HepG2 (cell line): ENCODE measurements at regions not wholly inside any gene's neighbourhood (a gene's known extent, or its start where the extent isn't known, plus 50 kb on each side); places are given as distances from the start of the nearest gene placed in this dataset.

ENCODE experiments used
- ATAC-seq: fragments of 200-7000 bp; cut with Tn5 transposase; 3 replicates; pipeline ENCODE4 v1.9.1; 2020; ENCODE audit warnings: mild to moderate bottlenecking, moderate library complexity
- BruUV-seq: library from RNA; stranded (reverse); fragments of 400-500 nt; replicated peaks from 2 replicates; lab custom pipeline; 2021; lab: Mats Ljungman, UMichigan
- CTCF ChIA-PET: fragments of 300-600 bp; formaldehyde crosslinking; extraction: SDS; loops from one replicate; lab custom pipeline; 2021; ENCODE audit warnings: low total read pairs, inconsistent platforms, low intra/inter-chr PET ratio; lab: Yijun Ruan, JAX
- POLR2A ChIA-PET: fragments of 350-600 bp; sonication (Branson Sonifier 250); formaldehyde crosslinking; loops from one replicate; lab custom pipeline; 2020; ENCODE audit warnings: antibody characterized with exemption, inconsistent platforms; lab: Yijun Ruan, JAX
- DNase-seq: peaks from one replicate; pipeline ENCODE4 v3.0.0-alpha.2; 2015; ENCODE audit warnings: low spot score
- FAIRE-seq: peaks from 3 replicates; lab custom pipeline; 2011; peaks lifted over from hg19 to GRCh38; lab: Jason Lieb, UNC
- H2AFZ ChIP-seq: one replicate; pipeline ENCODE4 v1.6.1; 2011; ENCODE audit warnings: low read length, inconsistent platforms
- H3K27ac ChIP-seq: fragments of 300-600 bp; 3 replicates; pipeline ENCODE4 v1.8.0; 2011; ENCODE audit warnings: mixed run types, mild to moderate bottlenecking, mixed read lengths, low read length, inconsistent platforms; ENCODE audit not compliant: insufficient read depth; ENCODE audit errors: extremely low read length
- H3K27me3 ChIP-seq, 2 experiments: fragments of 200-600 bp in 1 of 2; 2 replicates in 1 of 2; 3 replicates in 1 of 2; pipeline versions ENCODE4 v1.6.0 to v1.8.0; 2011; ENCODE audit warnings: low read length in 2 of 2, mild to moderate bottlenecking in 2 of 2, moderate library complexity in 2 of 2, inconsistent platforms in 1 of 2; ENCODE audit not compliant: insufficient read depth in 2 of 2, control insufficient read depth in 1 of 2
- H3K36me3 ChIP-seq, 2 experiments: fragments of 200-600 bp in 1 of 2; replicated peaks in 1 of 2; 2 replicates in 1 of 2; 3 replicates in 1 of 2; pipeline versions ENCODE4 v1.5.1 to v1.8.0; 2011; ENCODE audit warnings: low read length in 2 of 2, inconsistent platforms in 1 of 2; ENCODE audit not compliant: insufficient read depth in 2 of 2, control insufficient read depth in 1 of 2
- H3K4me1 ChIP-seq: 2 replicates; pipeline ENCODE4 v1.5.1; 2012; ENCODE audit warnings: low read length, inconsistent platforms; ENCODE audit not compliant: insufficient read depth
- H3K4me2 ChIP-seq: 2 replicates; pipeline ENCODE4 v1.6.0; 2011; ENCODE audit warnings: low read depth, low read length, inconsistent platforms
- H3K4me3 ChIP-seq, 3 experiments: fragments of 200-600 bp in 1 of 3; sonication (generic), shearing (Covaris generic) in 1 of 3; replicated peaks in 1 of 3; 2 replicates each; pipeline ENCODE4 v1.5.1; 2011 to 2016; ENCODE audit warnings: low read length in 3 of 3, inconsistent platforms in 2 of 3, low read depth in 2 of 3, mild to moderate bottlenecking in 2 of 3, control low read depth in 1 of 3, mixed read lengths in 1 of 3; ENCODE audit not compliant: insufficient read depth in 1 of 3
- H3K79me2 ChIP-seq: one replicate; pipeline ENCODE4 v1.6.1; 2011; ENCODE audit warnings: low read length, inconsistent platforms; ENCODE audit not compliant: insufficient read depth
- H3K9ac ChIP-seq: 2 replicates; pipeline ENCODE4 v1.6.0; 2011; ENCODE audit warnings: mild to moderate bottlenecking, low read depth, low read length, inconsistent platforms; ENCODE audit not compliant: insufficient read depth
- H3K9me3 ChIP-seq: 2 replicates; pipeline ENCODE4 v1.5.1; 2012; ENCODE audit warnings: mild to moderate bottlenecking, low read length
- H4K20me1 ChIP-seq: 2 replicates; pipeline ENCODE4 v1.6.0; 2011; ENCODE audit warnings: inconsistent platforms, mild to moderate bottlenecking, low read length, moderate library complexity; ENCODE audit not compliant: insufficient read depth
- ATM ChIP-seq: fragments of 450-650 bp; IDR thresholded peaks from 2 replicates; pipeline ENCODE4 v1.7.1; 2017; ENCODE audit warnings: mild to moderate bottlenecking, borderline replicate concordance
- HNRNPLL ChIP-seq: fragments of 200-400 bp; formaldehyde crosslinking; IDR thresholded peaks from 2 replicates; pipeline ENCODE4 v1.6.1; 2017; ENCODE audit warnings: mild to moderate bottlenecking, low read depth, low read length; ENCODE audit not compliant: poor library complexity, severe bottlenecking
- ZFP36 ChIP-seq: fragments of 150-350 bp; IDR thresholded peaks from 2 replicates; pipeline ENCODE4 v1.6.1; 2018; ENCODE audit warnings: borderline replicate concordance, low read length, low read depth; ENCODE audit not compliant: partially characterized antibody
- ZNF607 ChIP-seq: sonication (generic); formaldehyde crosslinking; IDR thresholded peaks from 2 replicates; pipeline ENCODE4 v1.5.1; 2020; ENCODE audit warnings: missing genetic modification reagents, mild to moderate bottlenecking, borderline replicate concordance
- WGBS: methylation state at CpG from one replicate; pipeline ENCODE4 v1.1.6; 2017; ENCODE audit warnings: low lambda C conversion rate; 5-methylcytosine and 5-hydroxymethylcytosine counted together
- in situ Hi-C: cut with HindIII; loops from 2 replicates; pipeline ENCODE4 v1.10.0; 2017; ENCODE audit warnings: low pct_unique_long_range_greater_than_20kb; ENCODE audit not compliant: extremely low pct_ligation_motif_present
- intact Hi-C: fragments of 100-400 bp; cut with micrococcal nuclease; formaldehyde crosslinking; loops from one replicate; pipeline ENCODE4 v1.10.0; 2022; ENCODE audit not compliant: unreplicated experiment
- TF ChIP-seq, protein P1 (sequence below), 2 experiments: fragments of 450-650 bp in 1 of 2; sonication (generic) in 1 of 2; formaldehyde crosslinking; IDR thresholded peaks; 2 replicates each; pipeline versions ENCODE4 v1.5.0 to v1.8.0; 2020 to 2022; ENCODE audit warnings: mild to moderate bottlenecking in 1 of 2, missing genetic modification reagents in 1 of 2
- TF ChIP-seq, protein P2 (sequence below): sonication (generic); formaldehyde crosslinking; IDR thresholded peaks from 2 replicates; pipeline ENCODE4 v1.4.0; 2020; ENCODE audit warnings: missing genetic modification reagents
- TF ChIP-seq, protein P3 (sequence below): sonication (generic); formaldehyde crosslinking; IDR thresholded peaks from 2 replicates; pipeline ENCODE4 v1.4.0; 2020; ENCODE audit warnings: mild to moderate bottlenecking, missing genetic modification reagents, borderline replicate concordance

DNA sequence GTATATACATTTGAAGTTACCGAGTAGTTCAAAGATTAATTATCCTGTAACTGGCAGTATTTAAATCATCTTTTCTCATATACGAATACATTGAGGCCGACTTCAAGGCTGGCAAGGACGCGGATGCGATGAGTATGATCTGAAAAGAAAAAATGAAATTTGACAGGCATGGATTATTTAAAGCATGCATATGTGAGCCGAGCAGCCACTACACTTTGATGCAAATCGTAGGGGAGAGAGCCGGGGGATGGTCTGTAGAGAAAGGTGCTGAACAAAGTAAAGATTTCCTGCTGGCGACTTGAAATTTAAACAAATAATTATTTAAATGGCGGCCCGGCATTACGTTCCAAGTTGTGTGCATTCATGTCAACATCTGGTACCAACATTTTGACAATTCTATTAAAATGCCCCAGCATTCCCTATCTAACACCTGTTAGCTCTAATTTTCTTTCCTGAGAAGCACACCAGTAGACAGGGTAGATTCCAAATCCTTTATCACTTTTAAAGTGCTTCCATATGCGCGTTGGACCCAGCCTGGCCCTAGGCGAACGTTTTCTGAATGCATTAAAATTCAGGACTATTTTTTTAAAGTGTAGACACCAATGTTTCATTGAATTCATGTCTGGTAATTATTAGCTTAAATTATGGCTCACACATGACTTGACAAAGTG lies 188.7 kb downstream of the EMX2 start (continued):
- TF ChIP-seq ZFP36 (no peak), ZNF607 (CRISPR knock-in tag) (no peak), ATM (no peak)
- TF ChIP-seq, protein P1, sequence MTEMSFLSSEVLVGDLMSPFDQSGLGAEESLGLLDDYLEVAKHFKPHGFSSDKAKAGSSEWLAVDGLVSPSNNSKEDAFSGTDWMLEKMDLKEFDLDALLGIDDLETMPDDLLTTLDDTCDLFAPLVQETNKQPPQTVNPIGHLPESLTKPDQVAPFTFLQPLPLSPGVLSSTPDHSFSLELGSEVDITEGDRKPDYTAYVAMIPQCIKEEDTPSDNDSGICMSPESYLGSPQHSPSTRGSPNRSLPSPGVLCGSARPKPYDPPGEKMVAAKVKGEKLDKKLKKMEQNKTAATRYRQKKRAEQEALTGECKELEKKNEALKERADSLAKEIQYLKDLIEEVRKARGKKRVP (CRISPR knock-in tag; IDR thresholded peaks at IDR 0.05), result no peak
- TF ChIP-seq, protein P2, sequence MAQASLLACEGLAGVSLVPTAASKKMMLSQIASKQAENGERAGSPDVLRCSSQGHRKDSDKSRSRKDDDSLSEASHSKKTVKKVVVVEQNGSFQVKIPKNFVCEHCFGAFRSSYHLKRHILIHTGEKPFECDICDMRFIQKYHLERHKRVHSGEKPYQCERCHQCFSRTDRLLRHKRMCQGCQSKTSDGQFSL (CRISPR knock-in tag), result no peak

DNA sequence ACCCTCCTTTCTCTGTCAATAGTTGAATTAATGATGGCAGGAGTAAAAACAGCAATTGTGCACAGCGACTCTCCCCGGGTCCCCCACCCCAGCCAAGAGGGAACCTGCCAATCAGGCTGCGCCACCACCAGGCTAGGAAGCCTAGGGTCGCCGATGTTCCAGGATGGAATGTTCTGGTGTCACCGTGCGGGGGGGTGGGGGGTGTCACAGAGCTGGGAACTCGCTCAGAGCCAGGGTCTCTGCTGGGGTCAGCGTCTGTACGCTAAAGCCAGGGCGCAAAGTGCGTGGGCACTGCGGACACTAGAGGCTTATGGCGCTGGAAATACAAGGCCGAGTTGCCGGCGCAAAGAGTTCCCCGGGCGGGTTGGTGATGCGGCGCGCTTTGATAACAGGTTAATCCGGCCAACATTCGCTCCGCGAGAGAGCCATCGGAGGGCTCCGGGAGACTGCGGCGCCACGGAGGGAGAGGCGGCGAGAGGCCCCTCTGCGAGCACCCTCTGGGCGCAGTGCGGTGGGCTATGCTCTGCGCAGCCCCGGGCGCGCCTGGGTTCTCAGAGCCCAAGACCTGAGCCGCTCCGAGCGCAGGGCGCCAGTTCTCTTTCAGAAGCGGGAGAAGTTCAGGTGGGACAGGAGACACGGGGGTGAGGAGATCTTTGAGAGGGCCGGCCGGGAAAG lies 192.3 kb downstream of the EMX2 start:
- H3K4me2 ChIP-seq, result no peak overlapping the region
- ATAC-seq (no peak), DNase-seq (no peak), FAIRE-seq (no peak)
- WGBS, result 32% methylated on average over 24 of the region's 48 CpGs
- no TSS peak for BruUV-seq
- H3K9ac ChIP-seq, result no peak overlapping the region
- no peaks in the 10 kb centered on the region for H3K4me1 ChIP-seq
- H4K20me1 ChIP-seq, result no peaks in the 10 kb centered on the region
- TF ChIP-seq HNRNPLL, result peak; percentile 60
- TF ChIP-seq, protein P3, sequence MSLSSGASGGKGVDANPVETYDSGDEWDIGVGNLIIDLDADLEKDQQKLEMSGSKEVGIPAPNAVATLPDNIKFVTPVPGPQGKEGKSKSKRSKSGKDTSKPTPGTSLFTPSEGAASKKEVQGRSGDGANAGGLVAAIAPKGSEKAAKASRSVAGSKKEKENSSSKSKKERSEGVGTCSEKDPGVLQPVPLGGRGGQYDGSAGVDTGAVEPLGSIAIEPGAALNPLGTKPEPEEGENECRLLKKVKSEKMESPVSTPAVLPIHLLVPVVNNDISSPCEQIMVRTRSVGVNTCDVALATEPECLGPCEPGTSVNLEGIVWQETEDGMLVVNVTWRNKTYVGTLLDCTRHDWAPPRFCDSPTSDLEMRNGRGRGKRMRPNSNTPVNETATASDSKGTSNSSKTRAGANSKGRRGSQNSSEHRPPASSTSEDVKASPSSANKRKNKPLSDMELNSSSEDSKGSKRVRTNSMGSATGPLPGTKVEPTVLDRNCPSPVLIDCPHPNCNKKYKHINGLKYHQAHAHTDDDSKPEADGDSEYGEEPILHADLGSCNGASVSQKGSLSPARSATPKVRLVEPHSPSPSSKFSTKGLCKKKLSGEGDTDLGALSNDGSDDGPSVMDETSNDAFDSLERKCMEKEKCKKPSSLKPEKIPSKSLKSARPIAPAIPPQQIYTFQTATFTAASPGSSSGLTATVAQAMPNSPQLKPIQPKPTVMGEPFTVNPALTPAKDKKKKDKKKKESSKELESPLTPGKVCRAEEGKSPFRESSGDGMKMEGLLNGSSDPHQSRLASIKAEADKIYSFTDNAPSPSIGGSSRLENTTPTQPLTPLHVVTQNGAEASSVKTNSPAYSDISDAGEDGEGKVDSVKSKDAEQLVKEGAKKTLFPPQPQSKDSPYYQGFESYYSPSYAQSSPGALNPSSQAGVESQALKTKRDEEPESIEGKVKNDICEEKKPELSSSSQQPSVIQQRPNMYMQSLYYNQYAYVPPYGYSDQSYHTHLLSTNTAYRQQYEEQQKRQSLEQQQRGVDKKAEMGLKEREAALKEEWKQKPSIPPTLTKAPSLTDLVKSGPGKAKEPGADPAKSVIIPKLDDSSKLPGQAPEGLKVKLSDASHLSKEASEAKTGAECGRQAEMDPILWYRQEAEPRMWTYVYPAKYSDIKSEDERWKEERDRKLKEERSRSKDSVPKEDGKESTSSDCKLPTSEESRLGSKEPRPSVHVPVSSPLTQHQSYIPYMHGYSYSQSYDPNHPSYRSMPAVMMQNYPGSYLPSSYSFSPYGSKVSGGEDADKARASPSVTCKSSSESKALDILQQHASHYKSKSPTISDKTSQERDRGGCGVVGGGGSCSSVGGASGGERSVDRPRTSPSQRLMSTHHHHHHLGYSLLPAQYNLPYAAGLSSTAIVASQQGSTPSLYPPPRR (CRISPR knock-in tag), result no peak
- H3K36me3 ChIP-seq, result no peaks in the 10 kb centered on the region
- no peak overlapping the region for H2AFZ ChIP-seq
- intact Hi-C loops, result no loop called here
- H3K27ac ChIP-seq, result no peak overlapping the region
- POLR2A ChIA-PET, result no interaction called here
- in situ Hi-C loops, result no loop called here
- H3K4me3 ChIP-seq, result no peak overlapping the region
- no peaks in the 10 kb centered on the region for H3K9me3 ChIP-seq
- CTCF ChIA-PET, result no interaction called here
- no peaks in the 10 kb centered on the region for H3K79me2 ChIP-seq
- H3K27me3 ChIP-seq, result peaks cover 0 to 23% of the 10 kb centered on the region in 2 experiments; a peak in 2 of 5 replicates
